ENCODE measurements at regions not wholly inside any gene's neighbourhood (a gene's known extent, or its start where the extent isn't known, plus 50 kb on each side); places are given as distances from the start of the nearest gene placed in this dataset.

GRCh38 chr16:65782611-65783600 is 583.6 kb upstream of the CDH5 start (continued):
- no peak for TF ChIP-seq STAT6 (CRISPR knock-in tag; conservative IDR thresholded peaks at IDR 0.05; ENCODE audit: low read depth)

GRCh38 chr16:65781855-65782254 is 584.6 kb upstream of the CDH5 start:
- H3K27ac Mint-ChIP-seq, result no peak overlapping the region
- DNase-seq (ENCODE audit: low spot score) (no peak), ATAC-seq (no peak)
- TF ChIP-seq USF2 (CRISPR knock-in tag; IDR thresholded peaks at IDR 0.05), result no peak
- H3K9me3 Mint-ChIP-seq, result peaks cover 31% of the 10 kb centered on the region
- POLR2A ChIA-PET, result no interaction called here
- peaks cover 17% of the 10 kb centered on the region for H3K36me3 Mint-ChIP-seq
- CTCF ChIA-PET, result interaction anchor here (1.1 kb wide), 1 partner anchor 282 kb away, joined by 3 read pairs; no protein-coding TSS in a partner anchor
- H3K4me1 Mint-ChIP-seq, result peaks cover 3% of the 10 kb centered on the region; the same call in 1 of the 2 replicates
- H3K4me3 Mint-ChIP-seq, result no peak overlapping the region
- H3K27me3 Mint-ChIP-seq (ENCODE audit: low read depth), result peaks cover 11% of the 10 kb centered on the region

GRCh38 chr16:65781363-65781762 is 585.1 kb upstream of the CDH5 start:
- Mint-ChIP-seq H3K9me3 (peaks cover 36% of the 10 kb centered on the region), H3K4me3 (no peak overlapping the region), H3K27me3 (ENCODE audit: low read depth) (peaks cover 11% of the 10 kb centered on the region), H3K27ac (no peak overlapping the region), H3K36me3 (peaks cover 21% of the 10 kb centered on the region), H3K4me1 (peaks cover 3% of the 10 kb centered on the region; the same call in 1 of the 2 replicates)
- no peak for TF ChIP-seq NFATC4 (CRISPR knock-in tag; IDR thresholded peaks at IDR 0.05)
- POLR2A ChIA-PET, result no interaction called here
- ATAC-seq, result no peak
- DNase-seq (ENCODE audit: low spot score), result no peak
- CTCF ChIA-PET, result no interaction called here

- ChIA-PET POLR2A (no interaction called here), CTCF (no interaction called here)
- Mint-ChIP-seq H3K9me3 (peaks cover 43% of the 10 kb centered on the region), H3K36me3 (peaks cover 29% of the 10 kb centered on the region), H3K27me3 (ENCODE audit: low read depth) (peaks cover 8% of the 10 kb centered on the region), H3K27ac (no peak overlapping the region), H3K4me1 (peaks cover 19% of the 10 kb centered on the region), H3K4me3 (no peak overlapping the region)
- TF ChIP-seq FOXP4 (CRISPR knock-in tag; IDR thresholded peaks at IDR 0.05) (no peak), PRRX2 (CRISPR knock-in tag; IDR thresholded peaks at IDR 0.05) (no peak), ZSCAN18 (CRISPR knock-in tag; IDR thresholded peaks at IDR 0.05) (no peak), SMAD3 (CRISPR knock-in tag; IDR thresholded peaks at IDR 0.05; ENCODE audit: borderline replicate concordance) (no peak)
- ATAC-seq (no peak), DNase-seq (ENCODE audit: low spot score) (no peak)
Observed at GRCh38 chr16:65779201-65779600, 587.3 kb upstream of the CDH5 start.

GRCh38 chr16:65776639-65777183 is 589.8 kb upstream of the CDH5 start:
- CTCF ChIA-PET, result no interaction called here
- POLR2A ChIA-PET, result interaction anchor here (0.6 kb wide), 1 partner anchor 151 kb away, joined by 6 read pairs; no protein-coding TSS in a partner anchor
- Mint-ChIP-seq H3K36me3 (peaks cover 33% of the 10 kb centered on the region), H3K27ac (no peak overlapping the region), H3K9me3 (peaks cover 43% of the 10 kb centered on the region), H3K4me3 (no peak overlapping the region), H3K4me1 (peaks cover 38% of the 10 kb centered on the region), H3K27me3 (ENCODE audit: low read depth) (peaks cover 9% of the 10 kb centered on the region)
- no peak for DNase-seq (ENCODE audit: low spot score)
- TF ChIP-seq JAZF1 (CRISPR knock-in tag; IDR thresholded peaks at IDR 0.05) (no peak), RELA (CRISPR knock-in tag; IDR thresholded peaks at IDR 0.05; ENCODE audit: borderline replicate concordance) (no peak), TEAD1 (CRISPR knock-in tag; IDR thresholded peaks at IDR 0.05) (no peak), FOXK1 (CRISPR knock-in tag; IDR thresholded peaks at IDR 0.05) (no peak), IRF1 (CRISPR knock-in tag; IDR thresholded peaks at IDR 0.05) (no peak), ZNF317 (CRISPR knock-in tag; IDR thresholded peaks at IDR 0.05; ENCODE audit: borderline replicate concordance, low read depth) (no peak)
- ATAC-seq, result no peak

Measured in WTC11 (cell line).